ACHN (cell line): ENCODE measurements at regions not wholly inside any gene's neighbourhood (a gene's known extent, or its start where the extent isn't known, plus 50 kb on each side); places are given as distances from the start of the nearest gene placed in this dataset.

Experiments
- DNase-seq: peaks from one replicate; pipeline ENCODE4 v3.0.0-alpha.2; 2015
- in situ Hi-C: cut with HindIII; loops from 2 replicates; pipeline ENCODE4 v1.10.0; 2017; ENCODE audit warnings: low sequenced_read_pairs, low pct_ligation_motif_present, low pct_unique_long_range_greater_than_20kb

DNA sequence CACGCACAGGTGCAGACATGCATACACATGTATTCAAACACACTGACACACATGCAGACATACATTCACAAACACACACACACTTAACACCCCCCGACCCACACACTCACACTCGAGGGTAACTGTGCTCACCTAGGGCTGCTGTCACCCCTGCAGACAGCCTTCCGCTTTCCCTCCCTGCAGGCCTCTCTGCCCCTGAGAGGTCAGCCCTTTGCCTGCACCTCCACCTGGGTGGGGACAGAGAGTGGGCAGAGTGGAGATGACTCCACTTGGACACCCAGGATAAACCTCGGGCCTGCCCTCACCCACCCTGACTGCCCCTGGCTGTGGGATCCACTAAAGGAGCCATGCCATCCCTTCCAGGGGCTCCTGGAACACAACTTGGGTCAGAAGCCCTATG, 264.3 kb downstream of the PTPRU start:
- DNase-seq, result no peak
- in situ Hi-C loops, result no loop called here

DNA sequence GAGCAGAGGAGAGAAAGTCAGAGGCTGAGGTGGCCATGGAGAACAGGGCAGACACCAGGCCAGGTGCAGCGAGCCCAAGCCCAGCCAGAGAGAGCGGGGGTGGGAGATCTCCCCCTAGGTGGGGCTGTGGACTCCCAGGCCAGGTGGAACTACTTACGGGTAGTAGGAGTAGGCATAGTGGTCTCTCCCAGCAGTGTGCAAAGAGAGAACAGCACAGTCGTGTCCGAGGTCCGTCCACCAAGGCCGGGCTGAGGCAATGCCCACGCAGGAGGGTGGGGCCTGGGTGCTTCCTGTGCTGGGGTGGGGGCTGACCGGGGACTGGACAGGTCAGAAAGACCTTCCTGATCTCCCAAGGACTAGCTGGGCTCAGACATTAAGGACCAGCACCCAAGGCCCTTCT, 263.7 kb downstream of the PTPRU start:
- in situ Hi-C loops, result no loop called here

DNA sequence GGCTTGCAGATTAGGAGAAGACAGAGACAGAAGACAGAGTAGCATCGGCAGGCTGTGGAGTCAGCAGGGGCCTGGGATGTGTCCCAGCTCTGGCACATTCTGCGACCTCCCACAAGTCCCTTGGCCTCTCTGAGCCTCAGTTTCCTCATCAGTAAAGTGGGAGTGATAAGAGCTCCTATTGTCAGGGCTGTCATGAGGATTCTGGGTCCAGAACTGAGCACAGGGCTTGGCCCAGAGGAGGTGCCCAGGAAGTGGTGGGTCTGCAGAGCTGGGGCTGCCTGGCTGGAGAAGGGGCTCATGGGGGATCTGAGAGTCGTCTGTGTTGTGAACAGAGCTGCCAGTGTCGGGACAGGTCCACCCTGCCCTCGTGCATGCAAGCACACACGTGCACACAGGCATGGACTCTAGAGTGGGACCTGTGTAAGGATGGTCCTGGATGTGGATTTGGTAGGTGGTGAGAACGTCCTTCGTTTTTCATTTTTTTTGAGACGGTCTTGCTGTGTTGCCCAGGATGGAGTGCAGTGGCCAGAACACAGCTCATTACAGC, 262.9 kb downstream of the PTPRU start:
- in situ Hi-C loops, result no loop called here
- no peak for DNase-seq

More for the DNA sequence above, 263.7 kb downstream of the PTPRU start:
- DNase-seq, result no peak

DNA sequence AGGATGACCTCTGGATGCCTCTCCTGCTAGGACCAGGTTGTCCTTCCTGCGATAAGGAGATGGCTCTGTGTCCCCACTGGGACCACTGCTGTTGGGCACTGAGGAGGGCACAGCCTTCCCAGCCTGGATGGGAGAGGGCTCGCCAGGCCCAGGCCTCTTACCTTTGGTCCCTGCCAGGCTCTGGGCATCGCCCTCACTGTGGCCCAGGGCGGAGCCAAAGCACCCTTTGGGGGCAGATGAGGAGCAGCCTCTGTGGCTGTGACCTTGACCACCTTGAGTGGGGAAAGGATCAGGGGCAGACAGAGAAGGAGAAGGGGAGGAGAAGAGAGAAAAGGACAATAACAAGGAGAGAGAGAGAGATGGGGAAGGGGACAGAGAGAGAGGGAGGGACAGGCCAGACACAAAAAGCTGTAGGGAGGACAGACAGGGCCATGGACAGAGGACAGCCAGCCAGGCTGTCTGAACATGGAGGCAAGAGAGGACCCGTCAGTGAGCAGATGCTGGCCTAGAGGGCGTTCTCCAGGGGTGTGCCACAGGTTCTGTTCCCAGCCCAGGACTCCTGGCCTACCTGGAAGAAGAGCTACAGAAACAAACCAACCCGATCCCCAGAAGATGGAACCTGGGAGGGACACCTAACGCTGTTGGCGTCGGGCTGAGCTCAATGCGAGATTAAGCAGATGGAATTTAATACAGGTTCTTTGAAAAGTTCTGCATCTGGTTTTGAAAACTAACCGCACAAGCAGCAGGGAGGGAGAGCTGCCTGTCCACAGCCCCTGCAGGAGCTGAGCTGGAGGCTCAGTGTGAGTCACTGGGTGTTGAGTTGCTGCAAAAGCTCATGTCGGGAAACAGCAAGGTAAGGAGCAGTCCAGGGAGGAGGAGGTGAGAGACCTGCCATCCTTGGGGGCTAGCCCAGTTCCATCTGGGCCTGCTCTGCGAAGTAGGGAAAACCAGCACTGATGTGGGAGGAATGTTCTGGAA, 262.1 kb downstream of the PTPRU start:
- in situ Hi-C loops, result no loop called here
- no peak for DNase-seq

DNA sequence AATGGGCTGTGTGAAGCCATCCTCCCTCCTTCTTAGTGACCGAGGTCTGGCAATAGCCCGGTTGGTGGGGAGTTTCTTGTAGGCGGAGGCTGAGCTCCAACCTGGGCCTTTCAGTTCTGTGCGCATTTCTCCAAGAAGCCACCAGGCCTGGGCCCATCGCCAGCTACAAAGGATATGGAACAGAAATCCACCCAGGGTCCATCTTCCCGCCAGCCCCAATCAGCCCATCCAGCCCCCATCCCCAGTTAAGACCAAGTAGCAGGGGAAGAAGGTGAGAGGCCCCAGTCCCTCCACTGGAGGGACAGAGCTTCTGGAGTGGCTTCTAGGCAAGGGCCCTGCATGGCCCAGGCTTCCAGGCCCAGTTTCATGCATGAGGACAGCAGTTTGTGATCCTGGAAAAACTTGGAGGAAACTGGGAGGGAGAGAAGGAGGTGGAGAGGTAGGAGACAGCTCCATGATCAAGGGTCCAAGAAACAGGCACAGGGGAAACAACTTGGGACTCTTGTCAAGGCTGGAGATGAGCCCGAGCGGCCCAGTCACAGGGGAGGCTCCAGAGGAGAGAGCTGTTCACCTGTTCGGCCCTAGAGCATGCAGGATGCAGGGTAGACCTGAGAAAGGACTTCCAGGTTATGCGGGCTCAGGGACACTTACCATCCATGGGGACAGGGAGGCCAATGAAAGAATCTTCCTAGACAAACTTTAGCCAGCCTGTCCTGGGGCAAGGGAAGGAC, 261.2 kb downstream of the PTPRU start:
- DNase-seq, result no peak
- in situ Hi-C loops, result no loop called here

DNA sequence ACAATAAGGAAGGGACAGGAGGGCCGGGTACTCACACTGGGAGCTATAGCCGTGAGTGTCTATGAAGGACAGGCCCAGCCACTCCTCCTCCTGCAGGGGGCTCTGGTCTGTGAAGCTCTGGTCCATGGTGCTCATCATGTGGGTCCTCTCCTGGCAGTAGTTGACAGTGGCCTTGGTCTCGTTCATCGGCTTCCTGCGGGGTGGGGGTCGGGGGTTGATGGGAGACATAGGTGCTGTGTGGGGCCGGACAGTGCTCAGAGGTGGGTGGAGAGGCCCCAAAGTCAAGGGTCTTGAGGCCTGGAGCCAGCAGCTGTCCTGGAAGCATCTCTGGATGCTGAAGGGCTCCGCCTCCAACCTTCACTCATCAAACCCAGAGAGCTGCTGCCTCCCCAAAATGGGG, 260.4 kb downstream of the PTPRU start:
- no peak for DNase-seq
- in situ Hi-C loops, result no loop called here

DNA sequence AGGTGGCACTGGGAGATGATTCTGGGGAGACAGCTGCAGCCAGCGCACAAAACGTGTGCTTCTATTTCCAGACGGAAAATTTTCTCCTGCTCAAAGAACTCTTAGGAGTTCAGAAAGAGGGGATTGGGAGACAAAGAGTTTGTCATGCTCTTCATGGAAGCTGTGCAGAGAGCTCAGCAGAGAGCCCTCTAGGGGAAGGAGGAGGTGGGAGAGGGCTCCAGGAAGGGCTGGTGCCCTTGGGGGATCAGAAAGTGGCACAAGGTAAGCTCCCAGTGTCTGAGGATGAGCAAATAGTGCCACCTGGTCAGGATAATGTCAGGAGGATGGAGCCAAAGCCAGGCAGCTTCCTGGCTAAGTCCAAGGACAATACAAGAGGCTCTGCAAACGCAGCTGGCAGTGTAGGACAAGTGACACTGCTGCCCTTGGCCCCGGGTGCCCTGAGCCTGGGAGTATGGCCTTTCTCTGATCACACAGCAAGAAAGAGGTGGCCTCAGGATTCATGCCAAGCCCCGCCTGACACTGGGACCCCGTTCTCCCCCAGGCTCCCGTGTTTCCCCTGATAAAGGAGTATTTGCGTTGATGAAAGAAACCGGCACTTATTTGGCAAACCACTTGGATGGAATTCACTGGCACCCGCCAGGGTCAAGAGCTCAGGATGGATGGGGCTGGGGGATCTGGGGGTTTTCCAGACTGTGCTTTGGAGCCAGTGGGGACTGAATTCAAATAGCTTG, 254.0 kb downstream of the PTPRU start:
- DNase-seq, result no peak
- in situ Hi-C loops, result no loop called here

DNA sequence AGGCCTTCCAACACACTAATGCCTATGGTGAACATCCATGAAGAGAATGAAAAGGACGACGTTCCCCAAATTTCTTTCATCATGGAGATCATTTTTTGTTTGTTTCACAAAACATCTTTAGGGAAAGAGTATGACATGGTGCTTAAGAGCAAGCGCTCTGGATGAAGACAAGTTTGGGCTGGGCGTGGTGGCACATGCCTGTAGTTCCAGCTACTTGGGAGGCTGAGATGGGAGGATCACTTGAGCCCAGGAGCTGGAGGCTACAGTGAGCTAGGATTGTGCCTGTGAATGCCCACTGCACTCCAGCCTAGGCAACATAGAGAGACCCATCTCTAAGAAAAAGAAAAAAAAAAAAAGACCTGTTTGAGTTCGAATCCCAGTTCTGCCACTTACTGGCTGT, 253.1 kb downstream of the PTPRU start:
- in situ Hi-C loops, result no loop called here
- no peak for DNase-seq

DNA sequence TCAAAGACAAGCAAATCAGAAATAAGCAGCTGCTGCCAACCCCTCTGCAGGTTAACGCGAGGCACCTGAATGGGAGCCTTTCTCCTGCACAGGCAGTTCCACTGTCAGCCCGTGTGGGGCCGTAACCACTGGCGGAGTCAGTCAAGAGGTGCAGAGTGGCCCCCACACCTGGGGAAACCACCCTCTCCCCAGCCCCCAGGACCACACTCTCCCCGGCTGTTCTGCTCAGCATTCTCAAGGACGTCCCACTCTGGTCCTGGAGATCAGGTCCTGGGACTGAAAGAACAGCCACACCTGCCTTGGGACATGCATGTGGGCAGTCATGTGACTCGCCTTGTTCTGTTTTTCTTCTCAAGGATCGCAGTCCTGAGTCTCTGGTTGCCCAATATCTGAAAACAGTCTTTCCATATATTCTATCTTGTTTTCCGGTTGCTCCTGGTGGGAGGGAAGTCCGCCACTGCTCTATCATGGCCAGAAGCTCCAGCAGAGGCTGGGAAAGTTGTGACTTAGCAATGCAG, 252.5 kb downstream of the PTPRU start:
- in situ Hi-C loops, result no loop called here
- no peak for DNase-seq

DNA sequence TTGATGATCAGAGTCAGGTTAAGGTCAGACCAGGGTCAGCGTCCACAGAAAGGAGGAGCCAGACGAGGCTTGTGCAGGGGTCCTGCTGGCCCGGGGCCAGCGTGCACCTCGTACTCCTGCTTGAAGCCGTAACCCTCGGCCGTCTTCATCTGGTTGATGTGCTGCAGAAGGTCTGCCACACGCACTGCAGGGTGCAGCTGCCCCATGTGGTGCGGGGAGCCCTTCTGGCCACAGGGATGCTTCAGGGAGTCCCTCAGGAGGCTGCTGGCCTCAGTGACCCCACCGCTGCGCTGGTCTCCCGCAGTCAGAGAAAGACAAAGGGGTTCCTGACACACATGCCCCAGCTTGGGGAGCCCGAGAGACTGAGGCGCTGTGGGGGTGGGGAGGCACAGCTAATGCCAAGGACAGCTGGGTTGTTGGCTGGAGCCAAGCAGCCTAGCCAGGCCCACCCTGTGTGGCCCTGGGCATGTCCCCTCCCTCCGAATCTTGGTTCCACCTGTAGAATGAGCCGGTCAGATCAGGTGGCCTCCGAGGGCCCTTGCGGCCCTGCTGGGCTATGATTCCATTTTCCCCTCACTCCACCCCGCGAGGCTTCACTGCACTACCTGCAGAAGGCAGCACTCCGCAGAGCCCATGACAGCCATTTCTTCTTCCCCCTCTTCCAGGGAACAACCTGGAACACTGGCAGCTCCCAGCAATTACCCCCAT, 251.9 kb downstream of the PTPRU start:
- DNase-seq, result no peak
- in situ Hi-C loops, result no loop called here

DNA sequence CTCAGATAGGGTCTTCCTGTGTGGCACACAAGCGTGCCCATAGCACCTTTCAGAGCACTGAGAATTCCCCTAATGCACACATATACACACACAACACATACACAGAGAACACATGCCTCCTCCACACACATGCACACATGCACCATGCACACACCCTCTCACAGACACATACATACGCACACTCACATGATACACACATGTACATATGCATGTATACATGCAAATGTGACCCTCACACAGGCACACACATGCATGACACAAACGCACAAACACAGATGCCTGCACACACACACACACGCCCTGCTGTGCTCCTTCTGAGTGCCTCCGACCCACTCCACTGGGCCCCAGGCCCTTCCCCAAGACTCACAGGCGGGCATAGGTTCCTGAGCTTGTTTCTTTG, 251.0 kb downstream of the PTPRU start:
- DNase-seq, result no peak
- in situ Hi-C loops, result no loop called here

DNA sequence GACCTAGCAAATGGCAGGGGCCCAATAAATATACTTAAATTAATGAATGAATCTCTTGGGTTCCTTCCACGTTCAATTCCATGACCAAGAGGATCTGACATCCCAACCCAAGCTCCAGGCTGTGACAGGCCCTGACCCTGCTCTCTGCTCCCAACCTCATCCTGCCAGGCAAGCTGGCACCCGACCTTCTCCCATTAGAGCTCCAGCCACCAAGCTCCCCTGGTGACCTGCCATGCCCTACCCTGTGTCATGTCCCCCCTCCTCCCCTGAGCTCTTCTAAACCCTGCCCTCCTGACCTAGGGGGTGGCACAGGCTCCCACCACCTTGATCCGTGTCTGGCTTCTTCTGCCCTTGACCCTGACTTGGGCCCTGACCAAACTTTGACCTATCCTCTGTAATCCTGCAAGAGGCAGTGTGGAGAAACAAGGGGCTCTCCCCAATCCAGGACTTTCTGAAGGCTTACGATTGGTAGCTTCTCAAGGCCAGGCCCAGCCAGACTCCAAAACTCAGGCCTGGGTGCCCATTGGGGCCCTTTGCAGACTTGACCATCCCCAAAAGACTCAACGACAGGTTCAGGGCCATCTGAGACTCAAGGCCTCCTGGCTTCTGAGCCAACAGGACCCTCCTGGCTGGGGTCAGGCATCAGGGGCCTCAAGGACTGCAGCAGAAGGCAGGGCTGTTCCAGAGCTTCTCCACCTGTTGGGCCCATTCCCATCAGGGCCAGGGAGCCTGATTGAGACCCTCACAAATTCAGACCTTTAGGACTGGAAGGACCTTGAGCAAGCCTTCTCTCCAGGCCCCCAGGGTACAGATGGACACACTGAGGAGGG, 249.0 kb downstream of the PTPRU start:
- no peak for DNase-seq
- in situ Hi-C loops, result no loop called here

DNA sequence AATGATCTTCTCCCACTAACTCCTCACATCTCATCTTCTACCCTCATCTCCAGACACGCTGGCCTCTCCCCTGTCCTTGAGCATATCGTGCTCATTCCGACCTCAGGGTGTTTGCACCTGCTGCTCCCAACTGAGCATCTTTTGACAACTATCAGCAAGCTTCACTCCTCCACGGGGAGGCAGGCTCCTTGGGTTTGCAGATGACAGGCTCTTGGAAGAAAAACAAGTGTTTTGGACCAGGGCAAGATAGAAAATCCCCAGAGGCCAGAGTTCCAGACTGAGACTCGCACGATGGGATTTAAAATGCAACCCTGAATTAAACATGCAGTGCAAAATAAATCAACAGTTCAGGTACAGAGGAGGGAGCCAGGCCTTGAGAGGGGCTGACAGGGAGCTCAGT, 246.7 kb downstream of the PTPRU start:
- no peak for DNase-seq
- in situ Hi-C loops, result no loop called here

DNA sequence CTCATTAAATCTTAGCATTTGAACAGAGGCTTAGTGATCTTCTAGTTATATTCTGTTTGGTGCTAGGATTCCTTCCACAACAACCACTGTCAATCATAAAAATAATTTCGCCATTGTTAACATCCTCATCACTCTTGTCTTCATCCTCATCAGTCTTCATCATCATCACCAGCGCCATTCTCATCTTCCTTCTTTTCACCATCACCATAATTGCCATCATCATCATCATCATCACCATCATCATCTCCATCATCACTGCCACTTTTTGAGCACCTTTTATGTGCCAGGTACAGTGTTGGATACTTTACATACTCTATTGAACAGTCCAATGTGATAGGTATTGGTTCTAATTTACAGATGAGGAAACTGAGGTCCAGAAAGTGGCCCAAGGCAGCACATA, 245.7 kb downstream of the PTPRU start:
- in situ Hi-C loops, result no loop called here
- DNase-seq, result no peak

DNA sequence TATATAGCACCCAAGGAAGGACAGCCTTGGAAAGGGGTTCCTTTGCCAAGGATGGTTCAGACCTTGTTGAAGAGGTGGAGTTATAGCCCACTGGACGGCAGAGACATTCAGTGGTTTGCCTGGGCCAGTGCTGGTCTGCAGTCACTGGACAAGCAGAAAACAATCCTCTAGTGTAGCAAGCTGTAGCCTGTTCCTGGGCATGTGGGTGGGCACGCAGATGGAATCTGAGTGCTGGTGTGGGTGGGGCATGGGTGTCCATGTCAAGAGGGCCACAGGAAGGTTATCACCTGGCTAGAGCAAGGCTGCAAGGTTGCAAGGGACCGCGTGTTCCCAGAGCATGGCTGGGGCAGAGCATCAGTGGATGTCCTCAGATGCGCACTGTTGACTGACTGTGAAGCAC, 244.7 kb downstream of the PTPRU start:
- in situ Hi-C loops, result no loop called here
- DNase-seq, result no peak

DNA sequence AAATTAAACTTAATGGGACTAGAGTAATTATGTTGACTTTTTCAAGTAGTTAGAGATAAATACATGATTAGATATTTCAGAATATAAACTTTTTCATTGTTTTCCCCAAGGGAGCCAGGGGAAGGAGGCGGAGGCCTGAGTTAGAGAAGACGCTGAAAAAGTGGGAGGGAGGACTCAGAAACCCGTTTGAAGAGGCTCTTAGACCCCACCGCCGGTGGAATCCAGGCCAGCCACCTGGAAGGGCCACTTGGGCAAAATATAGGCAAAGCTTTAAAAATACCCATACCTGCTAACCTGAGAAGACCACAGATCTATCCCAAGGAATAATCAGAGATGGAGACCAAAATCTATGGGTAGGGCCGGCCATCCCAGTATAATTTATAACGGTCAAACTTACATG, 242.6 kb downstream of the PTPRU start:
- DNase-seq, result no peak
- in situ Hi-C loops, result no loop called here

DNA sequence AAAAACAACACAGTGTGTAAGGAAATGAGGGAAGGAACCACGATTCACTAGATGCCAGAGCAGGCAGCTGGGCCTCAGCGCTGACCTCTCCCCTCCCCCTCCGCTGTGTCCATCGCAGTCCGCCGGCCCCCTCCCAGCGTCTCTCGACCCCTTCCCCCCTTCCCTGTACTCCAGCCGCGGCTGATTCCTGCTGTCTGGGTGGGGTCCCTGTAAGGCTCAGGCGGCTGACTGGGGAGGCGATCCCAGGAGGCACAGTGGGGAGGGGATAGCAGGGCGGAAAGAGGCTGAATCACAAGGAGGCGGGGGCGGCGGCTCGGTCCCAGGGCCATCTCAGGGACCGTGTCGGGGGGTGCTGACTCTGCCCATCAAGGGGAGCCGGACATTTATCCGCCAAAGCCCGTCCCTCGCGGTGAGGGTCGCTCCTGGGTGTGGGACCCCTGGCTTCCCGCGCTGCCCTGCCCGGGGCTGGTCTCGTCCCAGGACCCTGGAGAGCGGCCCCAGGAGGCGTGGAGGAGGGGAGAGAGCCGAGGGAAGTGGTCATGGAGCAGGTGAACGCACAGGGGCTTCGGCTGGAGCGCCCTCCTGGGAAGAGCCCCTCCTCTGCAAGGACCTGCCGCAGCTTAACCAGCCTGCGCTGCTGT, 241.9 kb downstream of the PTPRU start:
- in situ Hi-C loops, result no loop called here

More for the DNA sequence above, 241.9 kb downstream of the PTPRU start:
- DNase-seq, result no peak
